Activated CD4-positive, alpha-beta T cell treated with anti-CD3 and anti-CD28 coated beads, Interleukin-2, amount 50 U/mL, for 4 hours (primary cell): ENCODE measurements at regions not wholly inside any gene's neighbourhood (a gene's known extent, or its start where the extent isn't known, plus 50 kb on each side); places are given as distances from the start of the nearest gene placed in this dataset.
"Not testable (repeated sequence)": the region's sequence is repeated elsewhere in the genome, so short reads cannot be mapped to it uniquely, and the experiment has no call there.

Experiments
- DNase-seq, 2 experiments: peaks; one replicate each; pipeline ENCODE4 v3.0.0-alpha.2; 2020

- no peak for DNase-seq
These were observed 327.9 kb upstream of the C1orf174 start for GRCh38 chr1:4227986-4228385.

- no peak for DNase-seq
These were observed 353.9 kb upstream of the C1orf174 start for GRCh38 chr1:4253935-4254334.

- no peak for DNase-seq
These were observed 356.3 kb upstream of the C1orf174 start for GRCh38 chr1:4256351-4256750.

- DNase-seq: not testable (repeated sequence)
These were observed 358.2 kb upstream of the C1orf174 start for GRCh38 chr1:4258146-4258777.

GRCh38 chr1:4261327-4261726 is 361.3 kb upstream of the C1orf174 start:
- no peak for DNase-seq

- DNase-seq: no peak
These were observed 362.6 kb upstream of the C1orf174 start for GRCh38 chr1:4262665-4263064.

- no peak for DNase-seq
These were observed 363.6 kb upstream of the C1orf174 start for GRCh38 chr1:4263699-4264098.

- no peak for DNase-seq
These were observed 365.8 kb upstream of the C1orf174 start for GRCh38 chr1:4265836-4266235.

- no peak for DNase-seq
These were observed 367.5 kb upstream of the C1orf174 start for GRCh38 chr1:4267381-4268261.

- no peak for DNase-seq
These were observed 368.3 kb upstream of the C1orf174 start for GRCh38 chr1:4268262-4268888.

- DNase-seq: no peak
These were observed 368.8 kb upstream of the C1orf174 start for GRCh38 chr1:4268889-4269284.

GRCh38 chr1:4269330-4269729 is 369.3 kb upstream of the C1orf174 start:
- DNase-seq: no peak

GRCh38 chr1:4269952-4270570 is 370.0 kb upstream of the C1orf174 start:
- no peak for DNase-seq

GRCh38 chr1:4270651-4271337 is 370.7 kb upstream of the C1orf174 start:
- DNase-seq: no peak

- DNase-seq: no peak
These were observed 371.4 kb upstream of the C1orf174 start for GRCh38 chr1:4271338-4271998.

- DNase-seq: no peak
These were observed 372.5 kb upstream of the C1orf174 start for GRCh38 chr1:4272568-4272967.

GRCh38 chr1:4273243-4273642 is 373.2 kb upstream of the C1orf174 start:
- no peak for DNase-seq

GRCh38 chr1:4273747-4274146 is 373.7 kb upstream of the C1orf174 start:
- no peak for DNase-seq

- no peak for DNase-seq
These were observed 375.0 kb upstream of the C1orf174 start for GRCh38 chr1:4275083-4275482.

GRCh38 chr1:4276238-4276637 is 376.2 kb upstream of the C1orf174 start:
- no peak for DNase-seq

GRCh38 chr1:4277598-4277997 is 376.8 kb upstream of the AJAP1 start:
- DNase-seq: no peak

- DNase-seq: no peak
These were observed 369.4 kb upstream of the AJAP1 start for GRCh38 chr1:4284976-4285375.
